ENCODE measurements at regions not wholly inside any gene's neighbourhood (a gene's known extent, or its start where the extent isn't known, plus 50 kb on each side); places are given as distances from the start of the nearest gene placed in this dataset.
"Not testable (repeated sequence)": the region's sequence is repeated elsewhere in the genome, so short reads cannot be mapped to it uniquely, and the experiment has no call there.

DNA sequence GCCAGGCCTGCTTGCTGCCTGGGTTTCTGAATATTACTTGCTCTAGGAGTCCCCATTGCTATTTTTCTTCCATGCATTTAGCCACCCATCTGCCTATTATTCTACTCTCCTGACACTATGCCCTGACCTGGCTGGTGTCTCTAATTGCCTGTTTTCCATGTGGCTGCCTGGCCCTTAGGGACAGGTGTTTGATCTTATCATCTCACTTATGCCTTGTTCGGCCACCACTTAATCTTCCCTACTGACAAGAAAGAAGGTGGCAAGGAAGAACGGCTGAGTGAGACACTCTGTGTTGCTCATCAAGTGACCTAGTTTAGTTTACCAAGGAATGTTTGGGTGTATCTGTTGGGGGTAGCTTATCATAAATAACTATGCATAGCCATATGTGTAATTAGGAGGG is 50.4 kb upstream of the RAPH1 start:
- DNase-seq: no peak

DNA sequence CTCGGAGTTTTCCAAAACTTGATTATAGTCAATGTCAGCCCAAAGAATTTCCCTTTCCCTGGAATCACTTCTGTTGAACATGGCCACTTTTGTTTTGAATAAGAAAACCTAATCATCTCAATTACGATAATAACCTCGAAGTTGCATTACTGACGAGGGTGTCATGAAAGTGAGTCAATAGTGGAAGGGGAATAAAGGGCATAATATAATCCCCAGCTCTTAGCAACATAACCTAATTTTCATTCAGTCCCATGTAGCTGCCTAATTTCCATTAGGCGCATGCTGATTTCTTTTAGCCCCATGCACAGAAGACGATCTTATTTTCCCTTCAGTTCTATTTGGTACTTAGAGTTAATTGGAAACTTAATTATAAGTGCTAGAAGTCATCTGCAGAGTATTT is 51.1 kb upstream of the RAPH1 start:
- DNase-seq: no peak

DNA sequence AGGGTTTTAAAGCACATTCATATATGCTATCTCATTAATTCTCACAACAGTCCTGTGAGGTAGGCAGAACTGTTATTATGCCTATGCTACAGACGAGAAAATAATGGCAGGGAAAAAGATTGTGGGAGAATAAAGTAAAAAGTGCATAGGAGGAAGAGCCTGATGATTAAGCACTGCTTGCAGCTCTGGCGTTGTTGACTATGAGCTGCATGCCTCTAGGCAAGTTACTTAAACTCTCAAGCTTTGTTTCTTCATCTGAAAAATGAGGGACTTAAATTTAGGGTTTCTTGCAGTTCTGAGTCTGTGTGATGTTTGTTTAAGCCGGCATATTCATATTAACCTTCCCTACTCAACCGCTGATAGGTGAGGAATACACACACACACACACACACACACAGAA is 51.6 kb upstream of the RAPH1 start:
- no peak for DNase-seq

DNA sequence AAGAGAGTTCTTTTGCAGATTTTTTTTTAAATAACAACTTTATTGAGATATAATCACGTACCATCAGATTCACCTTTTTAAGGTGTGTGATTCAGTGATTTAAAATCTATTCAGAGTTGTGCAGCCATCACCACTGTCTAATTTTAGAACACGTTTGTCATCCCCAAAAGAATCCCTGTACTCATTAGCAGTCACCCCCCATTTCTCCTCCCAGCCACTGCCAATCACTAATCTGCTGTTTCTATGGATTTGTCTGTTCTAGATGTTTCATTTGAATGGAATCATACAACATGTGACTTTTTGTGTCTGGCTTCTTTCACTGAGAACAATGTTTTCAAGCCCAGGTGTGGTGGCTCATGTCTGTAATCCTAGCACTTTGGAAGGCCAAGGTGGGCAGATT is 55.4 kb upstream of the RAPH1 start:
- no peak for DNase-seq

DNA sequence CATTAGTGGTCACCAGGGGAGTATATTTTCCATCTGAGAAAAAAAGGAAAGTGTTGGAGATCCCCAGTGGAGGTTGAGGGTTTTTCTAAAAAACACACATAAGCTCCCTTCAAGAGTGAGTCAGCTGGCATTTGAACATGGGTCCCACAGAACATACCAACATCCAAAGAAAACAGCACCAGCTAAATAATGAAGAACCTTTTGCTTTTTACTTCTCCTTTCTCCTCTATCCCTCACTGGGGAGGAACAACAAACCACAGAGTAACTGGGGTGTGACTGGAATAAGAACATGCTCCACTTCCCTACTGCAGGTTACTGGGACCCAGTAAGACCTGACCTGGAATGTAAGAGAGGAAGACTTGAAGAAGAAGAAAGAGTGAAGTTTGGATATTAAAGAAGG is 56.5 kb upstream of the RAPH1 start:
- peak; percentile 50 to 82 (median 66) for DNase-seq

DNA sequence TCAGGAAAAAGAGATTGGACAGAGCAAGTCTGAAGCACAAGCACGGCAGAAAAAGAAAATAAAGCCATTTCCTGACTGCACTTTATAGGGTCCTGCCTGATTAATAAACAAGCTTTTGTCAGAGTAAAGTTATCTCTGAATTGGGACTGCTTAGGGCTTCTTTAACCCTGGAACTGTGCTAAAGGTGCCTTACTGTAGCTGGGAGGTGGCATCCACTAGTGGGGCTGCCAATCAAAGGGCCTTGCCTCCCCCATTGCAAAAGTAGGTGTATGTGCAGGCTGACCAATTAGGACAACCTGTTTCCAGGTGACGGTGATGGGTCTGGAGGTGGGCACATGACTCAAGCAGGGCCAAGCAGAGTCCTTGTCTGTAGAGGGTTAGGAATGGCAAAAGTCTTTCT is 57.4 kb upstream of the RAPH1 start:
- DNase-seq: no peak

DNA sequence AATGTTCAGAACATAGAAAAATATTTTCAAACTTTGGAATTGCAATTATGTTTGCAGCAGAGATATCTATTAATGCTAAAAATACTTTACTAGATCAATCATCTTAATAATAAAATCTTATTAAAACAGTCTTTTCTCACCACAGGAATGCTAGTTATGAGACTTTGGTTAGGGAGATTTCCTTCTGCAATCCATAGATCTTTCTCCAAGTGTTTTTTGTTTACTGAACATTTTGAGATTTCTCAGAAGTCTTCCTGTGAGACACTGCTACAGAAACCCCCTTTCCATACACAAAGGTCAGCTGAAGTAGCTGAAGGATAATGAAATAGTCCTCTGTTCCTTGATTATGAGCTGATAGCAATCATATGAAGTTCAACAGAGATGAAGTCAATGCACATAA is 59.4 kb upstream of the RAPH1 start:
- DNase-seq: no peak

DNA sequence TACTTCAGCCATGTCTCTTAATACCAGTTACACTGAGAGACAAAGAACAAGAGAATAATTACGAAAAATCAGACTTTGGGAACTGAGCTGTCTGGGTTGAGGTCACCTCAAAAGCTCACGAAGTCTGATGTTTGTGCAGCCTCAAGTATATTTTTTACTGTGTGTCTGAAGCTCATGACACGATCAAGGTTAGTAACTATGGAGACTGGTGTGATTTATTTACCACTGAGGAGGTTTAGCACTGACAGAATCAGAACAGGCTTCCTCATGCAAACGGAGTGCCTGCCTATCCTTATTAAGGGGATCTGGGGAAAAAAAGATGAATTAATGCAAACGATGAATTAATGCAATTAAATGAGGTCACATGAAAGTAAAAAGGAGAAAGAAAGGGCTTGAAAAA is 61.1 kb upstream of the RAPH1 start:
- DNase-seq: no peak

DNA sequence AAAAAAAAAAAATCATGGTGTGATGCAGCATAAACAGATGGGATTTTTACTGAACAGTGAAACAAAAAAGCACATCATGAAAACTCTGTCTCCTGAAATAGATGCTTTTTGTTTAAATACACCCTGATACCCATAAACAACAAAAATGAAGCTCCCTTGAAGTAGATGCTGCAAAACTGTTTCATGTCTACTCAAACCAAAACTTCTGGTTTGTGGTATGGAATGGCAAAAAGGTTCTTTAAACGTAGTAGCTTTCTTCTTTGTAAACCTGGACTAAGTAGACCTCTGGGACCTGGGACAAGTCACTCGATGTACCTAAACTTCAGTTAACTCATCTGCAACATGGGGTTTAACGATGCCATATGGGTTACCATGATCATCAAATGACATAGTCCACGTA is 64.4 kb upstream of the RAPH1 start:
- DNase-seq: no peak

DNA sequence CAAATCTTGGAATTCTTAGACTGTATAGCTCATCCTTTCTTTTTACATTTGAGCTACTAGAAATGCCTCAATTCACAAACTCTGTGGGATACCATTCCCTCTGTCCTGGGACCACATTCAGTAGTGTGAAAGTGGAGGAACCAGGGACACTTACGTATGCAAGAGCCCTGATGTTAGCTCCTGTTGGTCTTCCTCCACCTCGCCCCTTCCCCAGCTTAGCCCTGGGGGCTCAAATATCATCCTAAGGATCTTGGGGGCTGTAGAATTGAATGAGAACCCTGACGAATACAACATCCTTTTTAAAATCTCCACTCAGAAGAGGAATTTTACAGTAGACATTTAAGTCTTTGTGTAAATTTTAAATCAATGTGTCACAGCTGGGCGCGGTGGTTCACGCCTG is 65.2 kb upstream of the RAPH1 start:
- no peak for DNase-seq

DNA sequence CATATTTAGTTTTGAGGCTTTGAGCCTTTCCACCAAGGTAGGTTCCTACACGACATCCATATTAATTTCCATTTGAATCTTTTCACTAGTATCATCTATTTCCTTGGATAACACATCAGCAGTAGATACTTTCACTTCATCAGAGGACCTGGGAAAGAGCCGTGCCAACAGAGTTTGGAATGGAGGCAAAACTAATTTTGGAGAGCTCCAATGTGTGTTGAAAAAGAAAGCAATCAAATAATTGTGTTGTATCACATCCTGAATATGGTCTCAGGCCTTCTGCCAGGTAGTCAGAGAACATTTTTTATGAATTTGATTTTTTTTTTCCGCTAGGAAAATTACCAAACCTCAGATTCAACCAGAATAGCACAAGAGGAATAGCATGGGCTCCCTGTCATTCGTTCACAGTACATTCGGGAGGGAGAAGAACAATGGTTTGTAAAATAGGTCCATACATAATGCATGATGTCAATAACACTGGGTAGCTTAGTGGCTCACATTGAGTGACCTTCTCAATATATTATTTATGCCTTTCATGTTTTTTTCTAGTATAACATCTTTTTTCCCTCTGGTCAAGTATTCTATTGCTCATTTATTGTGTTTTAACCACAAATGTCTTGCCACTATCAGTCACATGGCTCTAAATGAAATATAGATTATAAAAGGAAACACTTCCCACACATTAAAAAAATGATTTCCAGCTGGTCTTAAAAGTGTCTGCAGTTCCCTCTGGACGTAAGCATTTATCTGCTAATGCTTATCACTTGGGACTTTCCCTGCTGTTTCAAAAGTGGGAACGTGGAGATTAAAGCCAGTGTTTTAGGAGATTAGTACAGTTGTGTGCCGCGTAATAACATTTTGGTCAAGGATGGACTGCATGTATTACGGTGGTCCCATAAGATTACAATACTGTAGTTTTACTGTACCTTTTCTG is 68.6 kb upstream of the RAPH1 start:
- DNase-seq: no peak

DNA sequence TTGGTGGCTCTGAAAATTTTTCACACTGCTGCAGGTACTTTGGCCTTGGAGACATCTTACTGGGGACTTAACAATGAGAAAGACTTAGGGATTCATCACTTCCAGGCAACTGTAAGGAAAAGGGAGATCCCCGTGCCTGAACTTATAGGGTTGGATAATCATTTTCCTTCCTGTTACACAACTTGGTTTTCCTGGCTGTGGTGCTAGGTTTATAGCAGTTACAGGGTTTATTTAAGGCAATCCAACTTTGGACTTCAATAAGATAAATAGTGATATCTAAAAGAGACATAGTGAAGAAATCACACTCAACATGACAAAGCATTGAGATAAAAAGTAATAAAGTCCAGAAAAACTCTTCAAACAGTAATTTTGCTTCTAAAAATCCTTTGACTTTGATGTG is 70.2 kb upstream of the RAPH1 start:
- no peak for DNase-seq

DNA sequence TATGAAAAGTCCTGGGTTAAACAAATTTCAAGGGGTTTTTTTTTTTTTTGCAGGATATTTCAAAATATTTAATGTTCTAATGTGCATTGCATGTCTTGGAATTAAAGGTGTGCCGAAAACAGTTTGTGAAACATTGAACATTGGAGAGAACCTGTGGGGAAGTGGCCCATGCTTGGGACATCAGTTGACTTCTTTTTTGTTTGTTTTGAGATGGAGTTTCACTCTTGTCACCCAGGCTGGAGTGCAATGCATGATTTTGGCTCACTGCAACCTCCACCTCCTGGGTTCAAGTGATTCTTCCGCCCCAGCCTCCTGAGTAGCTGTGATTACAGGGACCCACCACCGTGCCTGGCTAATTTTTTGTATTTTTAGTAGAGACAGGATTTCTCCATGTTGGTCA is 71.0 kb upstream of the RAPH1 start:
- DNase-seq: no peak

DNA sequence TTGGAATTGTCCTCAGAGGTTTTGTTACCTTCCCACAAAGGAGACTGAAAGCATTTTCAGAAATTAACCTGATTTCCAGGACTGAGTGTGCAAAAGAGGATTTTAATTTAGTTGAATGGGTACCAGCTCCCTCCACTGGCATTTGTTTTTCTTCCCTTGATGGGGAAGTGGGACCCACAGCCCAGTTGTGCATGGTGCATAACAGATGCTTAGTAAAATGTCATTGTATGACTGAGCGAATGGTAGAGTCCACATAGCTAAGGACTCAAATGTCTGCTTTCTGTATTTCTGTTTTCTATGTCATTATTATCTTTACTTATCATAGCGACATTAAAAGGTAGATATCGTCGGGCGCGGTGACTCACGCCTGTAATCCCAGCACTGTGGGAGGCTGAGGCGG is 75.5 kb upstream of the RAPH1 start:
- no peak for DNase-seq

DNA sequence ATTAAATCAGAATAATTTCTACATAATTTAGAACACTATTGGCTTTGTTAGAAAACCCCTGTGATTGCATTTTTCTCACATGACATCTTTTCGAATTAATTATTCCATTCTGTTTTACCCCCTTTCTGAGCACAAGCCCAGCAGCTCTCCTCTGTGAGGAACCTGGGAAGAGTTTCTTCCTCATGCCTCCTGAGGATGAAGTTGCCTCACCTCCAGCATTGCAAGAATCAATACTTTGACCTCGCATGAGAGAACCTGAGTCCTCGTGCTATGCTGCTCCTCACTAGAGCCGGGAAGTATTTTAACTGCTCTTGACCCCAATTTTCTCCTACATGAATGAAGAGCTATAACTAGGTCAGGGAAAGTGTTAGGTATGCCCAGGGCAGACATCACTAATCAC is 77.1 kb upstream of the RAPH1 start:
- DNase-seq: no peak

DNA sequence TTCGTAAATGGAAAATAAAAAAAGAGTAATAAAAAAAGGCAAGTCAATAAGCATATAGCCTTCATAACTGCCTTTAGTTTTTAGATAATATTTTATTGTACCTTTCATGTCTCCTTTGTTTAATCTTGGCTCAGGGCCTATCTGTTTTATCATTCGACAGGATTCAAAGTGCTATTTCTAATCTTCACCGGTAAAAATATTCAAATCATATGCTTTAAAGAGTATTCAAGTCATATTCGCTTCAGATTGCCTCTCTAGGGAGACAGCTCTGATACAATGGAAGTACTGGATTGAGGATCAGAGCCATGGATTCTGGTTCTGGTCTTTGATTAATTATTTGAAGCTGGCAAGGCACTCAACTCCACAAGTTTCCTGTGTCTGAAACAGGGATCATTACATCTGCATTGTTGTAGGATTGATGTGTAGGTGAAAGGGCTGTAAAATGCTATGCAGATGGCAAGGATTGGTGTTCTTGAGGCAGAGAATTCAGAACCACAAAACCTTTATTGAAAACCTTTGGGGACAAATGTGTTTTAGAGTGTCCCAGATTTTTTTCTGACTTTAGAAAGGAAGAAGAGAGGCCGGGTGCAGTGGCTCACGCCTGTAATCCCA is 84.3 kb upstream of the RAPH1 start:
- no peak for DNase-seq

DNA sequence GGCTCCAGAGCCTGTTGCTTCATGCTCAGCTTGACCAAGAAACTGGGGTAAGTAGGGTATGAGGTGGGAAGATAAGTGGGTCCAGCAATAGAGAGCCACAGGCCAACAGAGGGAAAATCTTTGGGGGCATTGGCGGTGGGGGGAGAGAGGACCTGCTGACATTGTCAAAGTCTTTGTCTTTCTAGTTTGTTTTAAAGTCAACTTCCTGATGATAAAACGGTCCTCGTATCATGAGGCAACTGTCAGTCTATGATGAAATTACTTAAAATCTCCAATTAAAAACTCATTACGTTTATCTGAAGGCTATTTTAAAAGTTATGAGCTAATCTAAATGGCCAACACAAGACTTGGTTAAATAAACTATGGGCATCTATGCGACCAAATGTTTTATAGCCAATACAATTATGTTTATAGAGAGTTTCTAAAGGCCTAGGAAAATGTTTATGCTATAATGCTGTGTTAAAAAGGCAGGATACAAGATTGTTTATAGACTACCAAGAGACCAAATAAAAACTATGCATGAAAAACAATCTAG is 84.4 kb upstream of the CD28 start:
- no peak for DNase-seq

DNA sequence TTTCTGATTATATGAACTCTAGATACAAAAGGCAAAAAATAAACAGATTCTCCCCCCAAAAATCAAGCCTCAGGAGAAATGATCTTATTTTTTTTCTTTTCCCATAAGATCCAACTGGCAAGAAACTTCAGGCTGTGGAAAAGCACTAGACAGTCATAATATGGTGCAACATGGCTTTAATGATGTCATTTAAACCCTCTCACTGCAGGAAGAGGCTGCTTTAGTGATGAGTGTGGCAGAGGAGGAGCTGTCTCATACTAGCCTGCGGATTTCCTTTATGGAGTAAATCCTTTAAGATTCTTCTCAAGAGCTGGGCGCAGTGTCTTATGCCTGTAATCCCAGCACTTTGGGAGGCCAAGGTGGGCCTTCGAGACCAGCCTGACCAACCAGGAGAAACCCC is 83.3 kb upstream of the CD28 start:
- peak in 2 of 4 experiments; percentile 16 to 39 for DNase-seq

DNA sequence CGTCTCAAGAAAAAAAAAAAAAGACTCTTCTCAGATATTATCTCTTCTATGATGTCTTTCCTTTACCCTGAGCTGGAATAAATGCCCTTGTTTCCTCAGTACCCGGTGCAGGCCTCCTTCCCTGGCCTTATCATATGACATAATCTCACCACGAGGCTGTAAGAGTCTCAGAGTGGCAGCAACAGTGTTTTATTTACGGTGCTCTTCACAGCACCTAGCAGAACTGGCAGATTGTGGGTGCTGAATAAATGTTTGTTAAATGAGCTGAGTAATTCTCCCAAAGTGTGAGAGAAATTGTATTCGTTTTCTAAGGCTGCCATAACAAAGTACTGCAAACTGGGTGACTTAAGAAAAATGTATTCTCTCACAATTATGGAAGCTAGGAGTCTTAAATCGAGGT is 82.8 kb upstream of the CD28 start:
- DNase-seq: no peak

DNA sequence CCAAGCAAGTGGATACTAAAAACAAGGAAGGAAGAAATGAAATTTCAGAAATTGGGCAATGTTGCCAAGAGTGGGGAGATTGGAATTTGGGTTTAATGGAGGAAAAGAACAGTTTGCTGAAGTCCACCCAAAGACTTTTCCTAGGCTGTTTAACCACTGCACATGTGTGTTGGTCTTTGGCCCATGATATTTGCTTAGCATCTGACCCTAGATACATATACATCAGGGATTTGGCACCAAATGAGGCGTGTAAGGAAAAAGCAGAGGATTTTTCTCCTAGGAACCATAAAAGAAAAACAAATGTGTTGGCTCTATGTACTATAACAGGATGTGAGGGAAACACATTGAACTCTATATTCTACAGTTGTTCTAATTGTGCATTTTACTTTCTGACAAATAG is 80.7 kb upstream of the CD28 start:
- no peak for DNase-seq

DNA sequence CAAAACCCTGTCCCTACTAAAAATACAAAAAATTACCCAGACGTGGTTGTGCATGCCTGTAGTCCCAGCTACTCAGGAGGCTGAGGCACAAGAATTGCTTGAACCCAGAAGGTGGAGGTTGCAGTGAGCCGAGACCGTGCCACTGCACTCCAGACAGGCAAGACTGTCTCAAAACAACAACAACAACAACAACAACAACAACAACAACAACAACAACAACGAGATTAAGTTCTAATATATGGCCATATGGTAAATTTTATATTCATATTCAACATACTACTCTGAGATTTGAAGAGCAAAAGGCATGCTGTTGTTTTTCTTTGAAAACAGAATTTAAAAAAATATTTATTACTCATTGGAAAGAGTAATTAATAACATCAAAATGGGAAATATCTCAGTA is 80.2 kb upstream of the CD28 start:
- not testable (repeated sequence) for DNase-seq

DNA sequence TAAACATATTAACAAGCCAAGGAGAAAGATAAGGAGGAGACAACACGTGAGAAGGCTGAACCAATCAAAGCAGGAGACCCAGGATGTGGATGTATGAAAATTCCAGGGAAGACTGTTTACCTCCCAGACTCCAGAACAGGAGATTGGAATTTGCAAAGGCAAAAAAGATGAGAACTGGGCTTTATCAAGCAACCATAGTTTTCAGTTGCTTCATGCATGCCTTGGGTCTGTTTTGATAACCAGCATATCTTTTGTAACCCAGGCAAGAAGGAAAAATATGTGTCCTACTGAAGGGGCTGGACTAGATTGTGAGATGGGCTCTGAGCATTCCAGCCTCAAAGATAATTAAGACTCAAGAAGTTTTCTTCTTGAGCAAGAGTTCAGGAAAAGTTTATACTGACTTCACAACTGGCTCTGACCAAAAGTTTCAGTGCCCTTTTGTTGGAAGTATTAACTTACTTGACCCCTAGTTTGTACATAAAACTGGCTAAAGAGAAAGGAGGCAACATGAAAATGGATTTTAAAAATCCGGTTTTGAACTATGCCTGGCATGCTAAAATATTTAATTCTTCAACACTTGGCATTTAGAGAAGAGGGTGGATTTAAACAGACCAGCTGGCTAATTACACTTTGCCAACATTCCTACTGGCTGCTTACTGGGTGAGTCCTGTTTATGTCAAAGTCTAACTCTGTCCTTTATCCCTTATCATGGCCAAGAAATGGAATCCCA is 79.3 kb upstream of the CD28 start:
- DNase-seq: no peak

DNA sequence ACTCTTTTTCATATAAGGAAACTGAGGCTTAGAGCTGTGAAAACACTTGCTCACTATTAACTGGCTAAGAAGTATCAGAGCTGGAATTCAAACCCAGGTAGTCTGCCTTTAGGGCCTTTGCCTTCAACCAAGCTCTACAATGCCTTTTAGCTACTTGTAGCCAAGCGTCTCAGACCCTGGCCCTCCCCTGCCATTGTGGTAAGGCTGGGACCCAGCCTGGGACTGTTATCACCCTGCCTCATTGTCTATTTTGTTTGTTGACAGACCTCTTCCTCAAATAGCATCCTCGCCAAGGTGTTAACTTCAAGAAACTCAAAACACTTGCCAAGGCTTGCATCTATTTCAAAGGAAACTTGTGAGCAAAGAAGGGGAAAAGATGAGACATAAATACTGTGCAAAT is 76.7 kb upstream of the CD28 start:
- no peak for DNase-seq

All from suppressor macrophage (primary cell).